Sigmoid colon (tissue), 6 donors: ENCODE measurements at regions not wholly inside any gene's neighbourhood (a gene's known extent, or its start where the extent isn't known, plus 50 kb on each side); places are given as distances from the start of the nearest gene placed in this dataset.

Source experiments
- DNase-seq: peaks from one replicate; pipeline ENCODE4 v3.0.0-alpha.2; 2019
- H3K27ac ChIP-seq, 4 donors: fragments of 200-600 bp; sonication (generic); one replicate each; pipeline ENCODE4 v1.5.1; 2016 to 2019; ENCODE audit warnings: mild to moderate bottlenecking in 1 of 4
- H3K27me3 ChIP-seq, 3 donors: fragments of 200-600 bp; sonication (generic); one replicate each; pipeline ENCODE4 v1.5.1; 2019; ENCODE audit warnings: mild to moderate bottlenecking in 1 of 3
- H3K36me3 ChIP-seq, 4 donors: fragments of 200-600 bp; sonication (generic); one replicate each; pipeline ENCODE4 v1.5.1; 2016 to 2019
- H3K4me1 ChIP-seq, 4 donors: fragments of 200-600 bp; sonication (generic); one replicate each; pipeline ENCODE4 v1.5.1; 2017 to 2019
- H3K4me3 ChIP-seq, 4 donors: fragments of 200-600 bp; sonication (generic); one replicate each; pipeline ENCODE4 v1.5.1; 2017 to 2019; ENCODE audit warnings: mild to moderate bottlenecking in 2 of 4, moderate library complexity in 1 of 4
- H3K9me3 ChIP-seq, 4 donors: fragments of 200-600 bp in 3 of 4; sonication (generic) in 3 of 4; one replicate each; pipeline versions ENCODE4 v1.5.1 to v1.6.1; 2013 to 2019
- EP300 ChIP-seq, 4 donors: sonication (generic); formaldehyde crosslinking; IDR thresholded peaks; one replicate each; pipeline ENCODE4 v1.6.1; 2017; ENCODE audit warnings: antibody characterized with exemption in 4 of 4
- POLR2A ChIP-seq, 2 donors: fragments of 450-650 bp; IDR thresholded peaks; one replicate each; pipeline ENCODE4 v1.6.1; 2016; ENCODE audit warnings: antibody characterized with exemption in 2 of 2, mild to moderate bottlenecking in 2 of 2, moderate library complexity in 2 of 2
- POLR2AphosphoS5 ChIP-seq, 4 donors: sonication (generic); formaldehyde crosslinking; IDR thresholded peaks; one replicate each; pipeline ENCODE4 v1.6.1; 2017; ENCODE audit warnings: antibody characterized with exemption in 4 of 4
- WGBS, 2 donors: extraction: QIAGEN DNeasy Blood & Tissue Kit; methylation state at CpG; one replicate each; pipeline ENCODE4 v1.1.7; 2013; 5-methylcytosine and 5-hydroxymethylcytosine counted together
- intact Hi-C: fragments of 100-400 bp; cut with DNase I; formaldehyde crosslinking; loops from one replicate; pipeline ENCODE4 v1.15.1; 2023
- TF ChIP-seq, protein P1 (sequence below), 4 experiments: fragments of 450-650 bp in 3 of 4; fragments of 200-600 bp in 1 of 4; IDR thresholded peaks; one replicate each; pipeline ENCODE4 v1.5.1; 2016 to 2019; ENCODE audit warnings: antibody characterized with exemption in 4 of 4, mild to moderate bottlenecking in 3 of 4, moderate library complexity in 2 of 4
- donor health status: healthy with polysubstance abuse.
- donor health status: healthy.

DNA sequence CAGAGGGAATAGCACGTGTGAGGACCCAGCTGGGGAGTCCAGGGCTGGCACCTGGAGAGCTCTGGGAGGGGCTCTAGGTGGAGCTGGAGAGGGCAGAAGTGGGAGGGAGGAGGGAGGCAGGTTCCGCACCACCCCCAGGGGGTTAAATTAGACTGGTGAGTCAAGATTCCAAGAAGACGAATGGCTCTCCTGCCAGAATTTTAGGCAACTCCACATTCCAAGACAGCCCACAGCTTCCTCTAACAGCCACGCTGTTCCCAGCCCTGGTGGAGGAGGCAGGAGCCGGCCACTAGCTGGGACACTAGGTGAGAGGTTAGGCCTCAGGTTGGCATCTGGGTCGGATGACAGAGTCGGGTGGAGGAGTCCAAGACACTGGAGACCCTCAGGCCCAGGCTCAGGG is 60.2 kb downstream of the TFAP2C start:
- Histone ChIP-seq H3K4me3 (no peak overlapping the region), H3K27ac (no peak overlapping the region), H3K27me3 (no peaks in the 10 kb centered on the region), H3K36me3 (no peaks in the 10 kb centered on the region), H3K4me1 (no peaks in the 10 kb centered on the region), H3K9me3 (no peaks in the 10 kb centered on the region)
- intact Hi-C loops, result no loop called here
- 11 to 39% methylated on average over 7 of the region's 7 CpGs for WGBS, 2 donors
- DNase-seq, result no peak
- TF ChIP-seq POLR2AphosphoS5 (IDR thresholded peaks at IDR 0.05) (no peak), EP300 (IDR thresholded peaks at IDR 0.05) (no peak), POLR2A (IDR thresholded peaks at IDR 0.05) (no peak)
- TF ChIP-seq, protein P1, sequence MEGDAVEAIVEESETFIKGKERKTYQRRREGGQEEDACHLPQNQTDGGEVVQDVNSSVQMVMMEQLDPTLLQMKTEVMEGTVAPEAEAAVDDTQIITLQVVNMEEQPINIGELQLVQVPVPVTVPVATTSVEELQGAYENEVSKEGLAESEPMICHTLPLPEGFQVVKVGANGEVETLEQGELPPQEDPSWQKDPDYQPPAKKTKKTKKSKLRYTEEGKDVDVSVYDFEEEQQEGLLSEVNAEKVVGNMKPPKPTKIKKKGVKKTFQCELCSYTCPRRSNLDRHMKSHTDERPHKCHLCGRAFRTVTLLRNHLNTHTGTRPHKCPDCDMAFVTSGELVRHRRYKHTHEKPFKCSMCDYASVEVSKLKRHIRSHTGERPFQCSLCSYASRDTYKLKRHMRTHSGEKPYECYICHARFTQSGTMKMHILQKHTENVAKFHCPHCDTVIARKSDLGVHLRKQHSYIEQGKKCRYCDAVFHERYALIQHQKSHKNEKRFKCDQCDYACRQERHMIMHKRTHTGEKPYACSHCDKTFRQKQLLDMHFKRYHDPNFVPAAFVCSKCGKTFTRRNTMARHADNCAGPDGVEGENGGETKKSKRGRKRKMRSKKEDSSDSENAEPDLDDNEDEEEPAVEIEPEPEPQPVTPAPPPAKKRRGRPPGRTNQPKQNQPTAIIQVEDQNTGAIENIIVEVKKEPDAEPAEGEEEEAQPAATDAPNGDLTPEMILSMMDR (IDR thresholded peaks at IDR 0.05), result no peak

DNA sequence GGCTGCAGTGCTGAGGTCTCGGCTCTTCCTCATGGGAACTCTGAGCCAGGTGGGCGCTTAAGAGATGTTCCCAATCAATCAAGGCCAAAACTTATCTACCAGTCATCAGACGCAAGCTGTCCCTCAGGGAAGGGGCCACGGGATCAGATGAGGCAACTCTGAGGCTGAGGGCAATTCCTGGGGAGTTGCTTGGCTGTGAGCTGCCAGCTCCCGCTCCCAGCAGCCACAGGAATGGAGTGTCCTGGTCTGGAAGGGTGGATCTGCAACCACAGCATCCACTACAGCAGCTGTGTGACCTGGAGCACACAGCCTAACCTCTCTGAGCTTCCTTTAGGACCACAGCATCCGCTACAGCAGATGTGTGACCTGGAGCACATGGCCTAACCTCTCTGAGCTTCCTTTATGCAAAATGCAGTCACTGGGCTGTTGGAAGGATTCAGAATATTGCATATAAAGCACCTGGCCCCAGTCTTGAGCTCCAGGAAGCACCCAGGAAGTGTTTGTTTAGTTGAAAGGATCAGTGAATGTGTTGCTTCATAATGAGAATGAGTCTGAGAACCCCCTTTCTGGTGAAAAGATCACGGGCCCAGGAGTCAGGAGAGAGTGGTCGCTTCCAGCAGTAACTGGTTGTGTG is 60.9 kb downstream of the TFAP2C start:
- Histone ChIP-seq H3K36me3 (no peaks in the 10 kb centered on the region), H3K9me3 (no peaks in the 10 kb centered on the region), H3K27me3 (no peaks in the 10 kb centered on the region), H3K4me3 (no peak overlapping the region), H3K27ac (no peak overlapping the region), H3K4me1 (no peaks in the 10 kb centered on the region)
- TF ChIP-seq EP300 (IDR thresholded peaks at IDR 0.05) (no peak), POLR2A (IDR thresholded peaks at IDR 0.05) (no peak), POLR2AphosphoS5 (IDR thresholded peaks at IDR 0.05) (no peak)
- TF ChIP-seq, protein P1 (IDR thresholded peaks at IDR 0.05), result no peak
- 39 to 60% methylated on average over 8 of the region's 8 CpGs for WGBS, 2 donors
- no peak for DNase-seq
- intact Hi-C loops, result no loop called here

DNA sequence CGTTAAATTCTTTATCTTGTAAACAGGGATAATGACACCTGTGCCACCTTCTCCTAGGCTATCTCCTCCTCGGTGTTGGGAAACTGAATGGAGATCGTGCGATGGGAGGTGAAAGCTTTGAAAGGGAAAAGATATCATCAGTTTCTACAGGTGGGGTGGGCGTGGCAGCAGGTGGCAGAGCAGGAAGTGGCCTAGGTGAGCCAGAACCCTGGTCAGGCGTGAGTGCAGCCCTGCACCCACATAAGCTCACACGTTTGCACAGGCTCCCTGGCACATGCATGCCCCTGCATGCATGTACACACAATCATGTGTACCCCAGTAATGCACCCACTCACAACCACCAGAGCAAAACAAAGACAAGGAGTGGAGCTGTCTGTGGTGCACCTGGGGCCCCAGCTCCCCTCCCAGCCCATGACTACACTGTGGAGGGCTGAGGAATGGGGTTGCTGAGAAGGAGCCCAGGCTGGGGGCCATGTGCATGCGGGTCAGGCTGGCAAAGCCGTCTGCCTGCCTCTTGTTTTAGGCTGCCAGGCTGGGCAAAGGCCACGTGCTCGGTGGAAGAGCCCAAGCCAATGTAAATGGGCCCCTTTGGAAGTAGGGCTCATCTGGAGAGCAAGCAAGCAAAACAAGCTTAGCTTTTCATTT is 61.5 kb downstream of the TFAP2C start:
- intact Hi-C loops, result no loop called here
- no peaks in the 10 kb centered on the region for H3K9me3 ChIP-seq
- no peaks in the 10 kb centered on the region for H3K27me3 ChIP-seq
- WGBS, 2 donors, result 22 to 49% methylated on average over 11 of the region's 11 CpGs
- TF ChIP-seq POLR2AphosphoS5 (IDR thresholded peaks at IDR 0.05) (no peak), EP300 (IDR thresholded peaks at IDR 0.05) (no peak), POLR2A (IDR thresholded peaks at IDR 0.05) (no peak)
- TF ChIP-seq, protein P1 (IDR thresholded peaks at IDR 0.05), result no peak
- DNase-seq, result no peak
- no peak overlapping the region for H3K27ac ChIP-seq
- no peaks in the 10 kb centered on the region for H3K4me1 ChIP-seq
- no peaks in the 10 kb centered on the region for H3K36me3 ChIP-seq
- H3K4me3 ChIP-seq, result no peak overlapping the region

DNA sequence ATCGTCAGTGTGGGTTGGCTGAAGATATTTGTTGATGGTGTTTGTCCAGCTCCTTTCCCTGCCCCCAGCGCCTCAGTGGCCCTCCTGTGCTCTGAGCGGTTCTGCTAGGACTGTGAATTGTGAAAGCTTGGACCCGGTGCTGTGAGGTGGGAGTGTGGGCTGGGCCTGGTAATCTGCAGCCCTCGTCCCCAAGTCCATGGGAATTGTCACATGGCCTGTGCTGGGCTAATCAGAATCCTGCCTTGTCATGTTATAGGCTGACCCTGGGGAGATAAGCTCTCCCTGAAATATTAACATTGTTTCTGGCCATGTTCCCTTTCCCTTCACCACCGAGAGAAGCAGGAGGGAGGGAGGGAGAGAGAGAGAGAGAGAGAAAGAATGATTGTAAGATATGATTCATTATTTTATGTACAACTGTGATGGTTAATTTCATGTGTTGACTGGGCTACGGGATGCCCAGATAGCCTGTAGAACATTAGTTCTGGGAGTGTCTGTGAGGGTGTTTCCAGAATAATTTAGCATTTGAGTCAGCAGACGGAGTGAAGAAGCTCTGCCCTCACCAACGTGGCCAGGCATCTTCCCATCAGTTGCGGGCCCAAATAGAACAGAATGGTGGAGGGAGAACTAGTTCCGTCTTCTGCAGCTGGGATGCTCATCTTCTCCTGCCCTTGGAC is 62.4 kb downstream of the TFAP2C start:
- TF ChIP-seq, protein P1 (IDR thresholded peaks at IDR 0.05), result no peak
- no peak for TF ChIP-seq EP300 (IDR thresholded peaks at IDR 0.05)
- TF ChIP-seq POLR2AphosphoS5 (IDR thresholded peaks at IDR 0.05), result no peak
- TF ChIP-seq POLR2A (IDR thresholded peaks at IDR 0.05), result no peak
- intact Hi-C loops, result no loop called here
- Histone ChIP-seq H3K9me3 (no peaks in the 10 kb centered on the region), H3K36me3 (no peaks in the 10 kb centered on the region), H3K4me1 (no peaks in the 10 kb centered on the region), H3K27me3 (no peaks in the 10 kb centered on the region), H3K4me3 (no peak overlapping the region), H3K27ac (no peak overlapping the region)
- 71 to 82% methylated on average over 11 of the region's 11 CpGs for WGBS, 2 donors
- DNase-seq, result no peak
